ENCODE measurements at regions not wholly inside any gene's neighbourhood (a gene's known extent, or its start where the extent isn't known, plus 50 kb on each side); places are given as distances from the start of the nearest gene placed in this dataset.

- no peak for TF ChIP-seq CTCF (IDR thresholded peaks at IDR 0.05)
- no peak for TF ChIP-seq POLR2A (IDR thresholded peaks at IDR 0.05)
Measured at GRCh38 chr1:163421701-163422100, 99.9 kb downstream of the NUF2 start.
